ENCODE measurements at regions not wholly inside any gene's neighbourhood (a gene's known extent, or its start where the extent isn't known, plus 50 kb on each side); places are given as distances from the start of the nearest gene placed in this dataset.
"Not testable (repeated sequence)": the region's sequence is repeated elsewhere in the genome, so short reads cannot be mapped to it uniquely, and the experiment has no call there.

DNA sequence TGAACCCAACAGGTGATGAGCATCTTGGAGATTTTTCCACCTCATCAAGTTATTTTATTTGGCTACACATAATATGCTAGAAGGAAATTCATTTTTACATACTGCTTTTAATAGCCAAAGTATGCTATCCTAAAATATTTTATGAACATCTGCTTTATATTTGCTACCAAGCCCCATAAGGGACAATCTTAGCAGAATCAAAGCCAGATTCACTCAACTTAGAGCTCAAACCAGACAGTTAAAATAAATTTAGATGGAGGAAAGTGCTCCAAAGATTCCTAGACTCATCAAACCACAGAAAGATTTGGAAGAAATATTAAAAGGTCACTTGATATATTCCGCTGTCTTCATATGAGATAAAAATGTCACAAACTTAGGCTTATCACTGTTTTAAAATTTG, 637.1 kb upstream of the CCNG1 start:
- DNase-seq (ENCODE audit: insufficient read length, low spot score): no peak
- FAIRE-seq: no peak
- TF ChIP-seq, protein P1, sequence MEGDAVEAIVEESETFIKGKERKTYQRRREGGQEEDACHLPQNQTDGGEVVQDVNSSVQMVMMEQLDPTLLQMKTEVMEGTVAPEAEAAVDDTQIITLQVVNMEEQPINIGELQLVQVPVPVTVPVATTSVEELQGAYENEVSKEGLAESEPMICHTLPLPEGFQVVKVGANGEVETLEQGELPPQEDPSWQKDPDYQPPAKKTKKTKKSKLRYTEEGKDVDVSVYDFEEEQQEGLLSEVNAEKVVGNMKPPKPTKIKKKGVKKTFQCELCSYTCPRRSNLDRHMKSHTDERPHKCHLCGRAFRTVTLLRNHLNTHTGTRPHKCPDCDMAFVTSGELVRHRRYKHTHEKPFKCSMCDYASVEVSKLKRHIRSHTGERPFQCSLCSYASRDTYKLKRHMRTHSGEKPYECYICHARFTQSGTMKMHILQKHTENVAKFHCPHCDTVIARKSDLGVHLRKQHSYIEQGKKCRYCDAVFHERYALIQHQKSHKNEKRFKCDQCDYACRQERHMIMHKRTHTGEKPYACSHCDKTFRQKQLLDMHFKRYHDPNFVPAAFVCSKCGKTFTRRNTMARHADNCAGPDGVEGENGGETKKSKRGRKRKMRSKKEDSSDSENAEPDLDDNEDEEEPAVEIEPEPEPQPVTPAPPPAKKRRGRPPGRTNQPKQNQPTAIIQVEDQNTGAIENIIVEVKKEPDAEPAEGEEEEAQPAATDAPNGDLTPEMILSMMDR (IDR thresholded peaks at IDR 0.05; ENCODE audit: insufficient read depth, missing control alignments): no peak

DNA sequence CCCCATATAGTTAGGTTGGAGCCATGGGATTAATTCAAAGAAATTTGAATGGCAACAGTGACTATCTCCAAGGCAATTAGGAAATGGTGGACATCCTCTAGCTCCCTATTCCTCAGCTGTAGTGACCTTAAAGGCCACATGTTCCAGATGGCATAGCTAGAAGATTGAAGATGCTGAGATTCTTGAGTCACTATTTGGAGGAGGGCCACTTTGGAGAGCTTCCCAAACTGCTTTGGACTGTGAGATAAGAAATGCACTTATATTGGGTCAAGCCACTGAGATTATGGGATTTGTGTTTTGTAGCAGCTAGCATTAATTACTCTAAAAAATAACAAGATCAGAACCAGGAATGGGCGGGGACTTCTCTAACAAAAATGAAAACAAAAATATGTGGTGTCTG, 636.2 kb upstream of the CCNG1 start:
- TF ChIP-seq, protein P1 (IDR thresholded peaks at IDR 0.05; ENCODE audit: insufficient read depth, missing control alignments): no peak
- FAIRE-seq (no peak), DNase-seq (ENCODE audit: insufficient read length, low spot score) (no peak)

DNA sequence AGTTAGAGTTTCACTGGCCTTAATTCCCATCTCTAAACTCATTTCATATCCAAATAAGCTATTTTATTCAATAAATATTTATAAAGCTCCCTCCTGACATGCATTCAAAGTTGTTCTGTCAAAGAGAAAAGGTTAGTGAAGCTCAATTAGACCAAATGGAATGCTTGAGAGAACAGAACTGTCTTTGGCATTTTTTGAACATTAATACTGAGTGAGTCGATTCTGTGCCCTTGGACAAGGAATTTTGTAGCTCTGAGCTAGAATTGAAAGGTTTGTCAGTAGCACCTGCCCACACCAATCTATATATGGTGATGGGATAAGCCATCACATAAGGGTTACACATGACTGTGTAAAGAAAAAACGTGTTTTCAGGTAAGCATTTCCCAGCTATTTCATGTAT, 631.2 kb upstream of the CCNG1 start:
- TF ChIP-seq, protein P1 (IDR thresholded peaks at IDR 0.05; ENCODE audit: insufficient read depth, missing control alignments): no peak
- FAIRE-seq (no peak), DNase-seq (ENCODE audit: insufficient read length, low spot score) (no peak)

DNA sequence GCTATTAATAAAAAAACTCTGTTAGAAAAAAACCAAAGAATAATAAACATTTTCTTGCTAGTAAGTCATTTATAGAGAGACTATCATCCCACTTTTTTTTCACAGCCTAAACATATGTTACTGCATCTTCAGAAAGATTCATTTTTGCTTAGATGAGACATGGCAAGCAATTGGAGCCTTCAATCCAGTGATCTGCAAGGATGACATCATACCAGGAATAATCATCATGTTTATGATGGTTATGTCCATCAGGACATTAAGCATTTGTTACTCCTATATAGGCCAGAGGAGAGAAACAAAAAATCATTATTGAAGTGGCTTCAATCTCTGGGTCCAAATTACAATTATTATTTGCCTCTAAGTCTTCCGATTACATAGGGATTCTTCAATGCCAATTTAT, 626.3 kb upstream of the CCNG1 start:
- TF ChIP-seq, protein P1 (IDR thresholded peaks at IDR 0.05; ENCODE audit: insufficient read depth, missing control alignments): no peak
- no peak for FAIRE-seq
- no peak for DNase-seq (ENCODE audit: insufficient read length, low spot score)

DNA sequence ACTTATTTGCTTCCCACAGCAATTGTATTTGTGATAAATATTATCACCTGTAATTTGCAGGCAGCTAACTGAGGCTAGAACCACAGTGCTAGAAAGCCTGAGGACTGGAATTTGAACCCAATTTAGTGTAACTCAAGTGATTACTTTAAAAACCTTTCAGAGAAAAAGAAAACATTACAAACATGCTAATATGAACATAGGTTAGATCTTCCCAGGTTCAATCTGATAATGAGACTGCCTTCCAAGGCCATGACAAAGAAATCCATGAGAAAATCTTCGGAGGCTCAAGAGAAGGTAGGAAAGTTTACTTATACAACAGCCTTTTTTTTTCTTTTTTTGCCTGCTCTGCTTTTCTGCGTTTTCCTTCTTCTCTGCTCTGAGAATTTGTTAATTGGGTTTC, 620.6 kb upstream of the CCNG1 start:
- no peak for DNase-seq (ENCODE audit: insufficient read length, low spot score)
- FAIRE-seq: no peak
- TF ChIP-seq, protein P1 (IDR thresholded peaks at IDR 0.05; ENCODE audit: insufficient read depth, missing control alignments): no peak

DNA sequence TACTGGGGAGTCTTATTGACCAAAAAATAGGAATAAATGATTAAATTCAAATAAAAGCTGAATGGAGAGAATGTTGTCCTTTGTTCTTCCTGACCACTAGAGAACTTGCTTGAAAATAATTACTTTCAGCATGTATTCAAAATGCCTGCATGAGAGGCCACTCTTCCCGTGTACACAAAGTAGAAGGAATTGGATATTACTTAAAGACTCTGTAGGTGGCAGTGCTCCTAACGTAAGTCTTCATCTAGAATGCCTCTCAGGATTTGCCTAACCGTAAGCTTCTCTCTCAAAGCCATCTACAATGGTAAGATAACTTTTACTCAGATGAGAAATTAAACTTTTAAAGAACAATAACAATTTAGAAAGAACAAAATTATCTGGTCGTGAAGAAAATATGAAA, 620.0 kb upstream of the CCNG1 start:
- no peak for DNase-seq (ENCODE audit: insufficient read length, low spot score)
- FAIRE-seq: no peak
- TF ChIP-seq, protein P1 (IDR thresholded peaks at IDR 0.05; ENCODE audit: insufficient read depth, missing control alignments): peak; percentile 3

DNA sequence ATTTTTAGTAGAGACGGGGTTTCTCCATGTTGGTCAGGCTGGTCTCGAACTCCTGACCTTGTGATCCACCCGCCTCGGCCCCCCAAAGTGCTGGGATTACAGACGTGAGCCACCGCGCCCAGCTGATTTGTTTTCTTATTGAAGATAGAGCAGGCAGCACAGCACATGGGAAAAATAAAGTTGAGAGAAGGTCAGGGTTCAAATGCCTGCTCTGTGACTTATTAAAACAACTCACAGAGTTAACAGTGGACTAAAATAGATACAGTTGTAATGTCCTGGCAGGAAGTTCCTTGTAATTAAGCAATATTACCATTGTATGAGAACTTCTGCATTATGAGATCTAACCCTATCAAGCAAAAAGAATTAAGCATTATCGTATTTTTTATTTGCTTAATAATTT, 615.7 kb upstream of the CCNG1 start:
- DNase-seq (ENCODE audit: insufficient read length, low spot score); FAIRE-seq: not testable (repeated sequence)

DNA sequence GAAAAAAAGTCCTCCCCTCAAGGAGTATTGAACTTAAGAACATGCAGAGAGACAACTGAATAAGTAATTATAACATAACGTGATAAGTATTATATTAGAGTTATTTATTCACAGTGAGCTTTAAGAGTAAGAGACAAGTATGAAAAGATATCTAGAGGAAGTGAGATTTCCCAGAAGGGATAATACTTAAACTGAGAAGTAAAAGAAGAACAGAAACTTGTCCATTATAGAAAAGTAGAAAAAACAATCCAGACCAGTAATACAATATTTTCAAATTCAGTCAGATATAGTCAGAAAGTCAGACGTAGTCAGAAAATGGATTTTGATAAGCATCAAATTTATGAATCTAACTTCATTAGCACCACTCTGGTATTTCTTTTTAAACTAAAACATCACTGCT, 613.0 kb upstream of the CCNG1 start:
- FAIRE-seq: no peak

More for the DNA sequence above, 613.0 kb upstream of the CCNG1 start:
- TF ChIP-seq, protein P1 (IDR thresholded peaks at IDR 0.05; ENCODE audit: insufficient read depth, missing control alignments): no peak
- DNase-seq (ENCODE audit: insufficient read length, low spot score): no peak
